Vagina (tissue), 2 donors: ENCODE measurements at regions not wholly inside any gene's neighbourhood (a gene's known extent, or its start where the extent isn't known, plus 50 kb on each side); places are given as distances from the start of the nearest gene placed in this dataset.
"Not testable (repeated sequence)": the region's sequence is repeated elsewhere in the genome, so short reads cannot be mapped to it uniquely, and the experiment has no call there.

Experiments
- DNase-seq, 2 donors: peaks; one replicate each; pipeline ENCODE4 v3.0.0-alpha.2; 2017; ENCODE audit errors: extremely low spot score in 2 of 2
- H3K27ac ChIP-seq: fragments of 200-600 bp; sonication (generic); one replicate; pipeline ENCODE4 v1.5.1; 2019
- H3K27me3 ChIP-seq: fragments of 200-600 bp; sonication (generic); one replicate; pipeline ENCODE4 v1.5.1; 2019
- H3K36me3 ChIP-seq, 2 donors: fragments of 200-600 bp; sonication (generic); one replicate each; pipeline ENCODE4 v1.5.1; 2017 to 2019
- H3K4me1 ChIP-seq: fragments of 200-600 bp; sonication (generic); one replicate; pipeline ENCODE4 v1.5.1; 2019
- H3K4me3 ChIP-seq, 2 donors: fragments of 200-600 bp; sonication (generic); 1 replicate in 1 of 2; 2 replicates in 1 of 2; pipeline ENCODE4 v1.5.1; 2016 to 2019
- H3K9me3 ChIP-seq: fragments of 200-600 bp; sonication (generic); one replicate; pipeline ENCODE4 v1.5.1; 2019
- CTCF ChIP-seq, 3 experiments: fragments of 450-650 bp in 2 of 3; fragments of 200-600 bp in 1 of 3; sonication (generic) in 1 of 3; IDR thresholded peaks; one replicate each; pipeline ENCODE4 v1.5.1; 2017 to 2019; ENCODE audit warnings: antibody characterized with exemption in 3 of 3, mild to moderate bottlenecking in 2 of 3, moderate library complexity in 2 of 3
- POLR2A ChIP-seq, 2 donors: fragments of 450-650 bp; IDR thresholded peaks; one replicate each; pipeline ENCODE4 v1.6.1; 2017; ENCODE audit warnings: antibody characterized with exemption in 2 of 2, mild to moderate bottlenecking in 2 of 2, moderate library complexity in 2 of 2
- POLR2AphosphoS5 ChIP-seq, 2 donors: sonication (generic); formaldehyde crosslinking; IDR thresholded peaks; one replicate each; pipeline ENCODE4 v1.9.0; 2017; ENCODE audit warnings: antibody characterized with exemption in 2 of 2, mild to moderate bottlenecking in 2 of 2, low read depth in 1 of 2; ENCODE audit not compliant: insufficient read depth in 1 of 2
- intact Hi-C: fragments of 100-400 bp; cut with DNase I; formaldehyde crosslinking; loops from one replicate; pipeline ENCODE4 v1.15.1; 2023

GRCh38 chr5:25544652-25545249, 900.0 kb upstream of the CDH10 start:
- DNase-seq = no peak
- intact Hi-C loops = no loop called here
- Histone ChIP-seq H3K9me3 (no peaks in the 10 kb centered on the region), H3K27ac (no peak overlapping the region), H3K4me1 (no peaks in the 10 kb centered on the region), H3K27me3 (no peaks in the 10 kb centered on the region), H3K4me3 (no peak overlapping the region), H3K36me3 (no peaks in the 10 kb centered on the region)
- no peak for TF ChIP-seq POLR2AphosphoS5 (IDR thresholded peaks at IDR 0.05; ENCODE audit: insufficient read depth in 1 of 2, low read depth in 1 of 2)
- no peak for TF ChIP-seq CTCF (IDR thresholded peaks at IDR 0.05)
- no peak for TF ChIP-seq POLR2A (IDR thresholded peaks at IDR 0.05)

GRCh38 chr5:25540628-25541027, 895.9 kb upstream of the CDH10 start:
- TF ChIP-seq CTCF (IDR thresholded peaks at IDR 0.05) (no peak), POLR2AphosphoS5 (IDR thresholded peaks at IDR 0.05; ENCODE audit: insufficient read depth in 1 of 2, low read depth in 1 of 2) (no peak), POLR2A (IDR thresholded peaks at IDR 0.05) (no peak)
- Histone ChIP-seq H3K27me3 (no peaks in the 10 kb centered on the region), H3K4me3 (no peak overlapping the region), H3K4me1 (no peaks in the 10 kb centered on the region), H3K9me3 (no peaks in the 10 kb centered on the region), H3K36me3 (no peaks in the 10 kb centered on the region), H3K27ac (no peak overlapping the region)
- DNase-seq = no peak
- intact Hi-C loops = no loop called here

- DNase-seq = no peak
- Histone ChIP-seq H3K4me3 (no peak overlapping the region), H3K27ac (no peak overlapping the region), H3K4me1 (no peaks in the 10 kb centered on the region), H3K27me3 (no peaks in the 10 kb centered on the region), H3K9me3 (no peaks in the 10 kb centered on the region), H3K36me3 (no peaks in the 10 kb centered on the region)
- TF ChIP-seq POLR2A (IDR thresholded peaks at IDR 0.05) (no peak), POLR2AphosphoS5 (IDR thresholded peaks at IDR 0.05; ENCODE audit: insufficient read depth in 1 of 2, low read depth in 1 of 2) (no peak), CTCF (IDR thresholded peaks at IDR 0.05) (no peak)
- intact Hi-C loops = no loop called here
Measured at GRCh38 chr5:25539536-25539935, 894.8 kb upstream of the CDH10 start.

- H3K4me1 ChIP-seq = not testable (repeated sequence)
Measured at GRCh38 chr5:25536461-25536860, 891.7 kb upstream of the CDH10 start.

GRCh38 chr5:25516141-25516540, 871.4 kb upstream of the CDH10 start:
- Histone ChIP-seq H3K27ac (no peak overlapping the region), H3K36me3 (no peaks in the 10 kb centered on the region), H3K4me1 (no peaks in the 10 kb centered on the region), H3K27me3 (no peaks in the 10 kb centered on the region), H3K9me3 (no peaks in the 10 kb centered on the region), H3K4me3 (no peak overlapping the region)
- intact Hi-C loops = no loop called here
- DNase-seq = no peak
- TF ChIP-seq POLR2AphosphoS5 (IDR thresholded peaks at IDR 0.05; ENCODE audit: insufficient read depth in 1 of 2, low read depth in 1 of 2) (no peak), POLR2A (IDR thresholded peaks at IDR 0.05) (no peak), CTCF (IDR thresholded peaks at IDR 0.05) (no peak)

More at GRCh38 chr5:25536461-25536860, 891.7 kb upstream of the CDH10 start:
- intact Hi-C loops, H3K27ac ChIP-seq, H3K9me3 ChIP-seq, H3K36me3 ChIP-seq, H3K27me3 ChIP-seq, DNase-seq, H3K4me3 ChIP-seq: not testable (repeated sequence)
